ENCODE measurements at regions not wholly inside any gene's neighbourhood (a gene's known extent, or its start where the extent isn't known, plus 50 kb on each side); places are given as distances from the start of the nearest gene placed in this dataset.

DNA sequence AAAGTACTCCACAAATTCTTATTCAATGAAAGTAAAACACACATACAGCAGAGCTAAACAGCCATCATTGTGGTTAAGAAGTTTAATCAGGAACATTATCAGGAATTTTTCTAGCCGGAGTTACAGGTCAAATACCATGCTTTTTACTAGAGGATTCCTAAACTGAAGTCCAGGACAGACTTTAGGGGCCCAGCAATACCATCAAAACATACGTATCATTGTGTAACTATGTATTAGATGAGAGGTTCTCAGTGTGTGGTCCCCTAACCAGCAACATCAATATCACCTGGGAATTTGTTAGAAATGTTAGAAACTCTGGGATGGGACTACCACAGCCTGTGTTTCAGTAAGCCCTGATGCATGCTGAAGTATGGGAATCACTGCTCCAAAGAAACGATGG, 404.2 kb upstream of the IL12A start:
- H3K4me3 ChIP-seq (ENCODE audit: low read depth, low read length) = no peak overlapping the region
- TF ChIP-seq, protein P1, sequence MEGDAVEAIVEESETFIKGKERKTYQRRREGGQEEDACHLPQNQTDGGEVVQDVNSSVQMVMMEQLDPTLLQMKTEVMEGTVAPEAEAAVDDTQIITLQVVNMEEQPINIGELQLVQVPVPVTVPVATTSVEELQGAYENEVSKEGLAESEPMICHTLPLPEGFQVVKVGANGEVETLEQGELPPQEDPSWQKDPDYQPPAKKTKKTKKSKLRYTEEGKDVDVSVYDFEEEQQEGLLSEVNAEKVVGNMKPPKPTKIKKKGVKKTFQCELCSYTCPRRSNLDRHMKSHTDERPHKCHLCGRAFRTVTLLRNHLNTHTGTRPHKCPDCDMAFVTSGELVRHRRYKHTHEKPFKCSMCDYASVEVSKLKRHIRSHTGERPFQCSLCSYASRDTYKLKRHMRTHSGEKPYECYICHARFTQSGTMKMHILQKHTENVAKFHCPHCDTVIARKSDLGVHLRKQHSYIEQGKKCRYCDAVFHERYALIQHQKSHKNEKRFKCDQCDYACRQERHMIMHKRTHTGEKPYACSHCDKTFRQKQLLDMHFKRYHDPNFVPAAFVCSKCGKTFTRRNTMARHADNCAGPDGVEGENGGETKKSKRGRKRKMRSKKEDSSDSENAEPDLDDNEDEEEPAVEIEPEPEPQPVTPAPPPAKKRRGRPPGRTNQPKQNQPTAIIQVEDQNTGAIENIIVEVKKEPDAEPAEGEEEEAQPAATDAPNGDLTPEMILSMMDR (IDR thresholded peaks at IDR 0.05; ENCODE audit: low read depth, low read length) = no peak

DNA sequence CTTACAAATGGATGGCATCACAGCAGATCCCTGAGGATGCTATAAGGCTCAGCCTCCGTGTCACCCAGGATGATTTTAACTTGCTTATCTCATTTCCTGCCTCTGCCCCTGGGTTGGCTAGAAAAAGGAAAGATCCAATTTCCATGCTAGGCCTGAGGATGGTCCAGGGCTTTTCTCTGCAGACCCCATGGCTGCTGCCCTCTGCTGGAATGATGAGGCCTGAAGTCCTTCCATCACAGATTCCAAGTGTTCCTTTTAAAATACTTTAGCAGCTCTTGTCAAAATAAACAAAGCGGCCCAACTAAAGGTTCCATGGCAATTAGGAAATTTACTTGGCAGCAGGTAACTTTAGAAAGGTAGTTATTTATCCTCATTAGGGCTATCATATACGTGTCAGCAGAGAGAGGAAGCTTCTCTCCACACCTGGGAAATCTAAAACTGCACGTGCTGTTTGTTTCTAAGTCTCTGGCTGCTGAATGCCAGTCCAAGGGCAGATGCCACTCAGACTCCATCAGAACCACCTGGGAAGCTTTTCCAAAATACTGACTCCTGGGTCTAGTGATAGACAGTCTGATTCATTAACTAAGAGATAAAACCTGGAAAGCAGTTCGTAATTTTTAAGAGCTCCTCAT, 401.9 kb upstream of the IL12A start:
- TF ChIP-seq, protein P1 (IDR thresholded peaks at IDR 0.05; ENCODE audit: low read depth, low read length) = peak; percentile 65
- H3K4me3 ChIP-seq (ENCODE audit: low read depth, low read length) = no peak overlapping the region

DNA sequence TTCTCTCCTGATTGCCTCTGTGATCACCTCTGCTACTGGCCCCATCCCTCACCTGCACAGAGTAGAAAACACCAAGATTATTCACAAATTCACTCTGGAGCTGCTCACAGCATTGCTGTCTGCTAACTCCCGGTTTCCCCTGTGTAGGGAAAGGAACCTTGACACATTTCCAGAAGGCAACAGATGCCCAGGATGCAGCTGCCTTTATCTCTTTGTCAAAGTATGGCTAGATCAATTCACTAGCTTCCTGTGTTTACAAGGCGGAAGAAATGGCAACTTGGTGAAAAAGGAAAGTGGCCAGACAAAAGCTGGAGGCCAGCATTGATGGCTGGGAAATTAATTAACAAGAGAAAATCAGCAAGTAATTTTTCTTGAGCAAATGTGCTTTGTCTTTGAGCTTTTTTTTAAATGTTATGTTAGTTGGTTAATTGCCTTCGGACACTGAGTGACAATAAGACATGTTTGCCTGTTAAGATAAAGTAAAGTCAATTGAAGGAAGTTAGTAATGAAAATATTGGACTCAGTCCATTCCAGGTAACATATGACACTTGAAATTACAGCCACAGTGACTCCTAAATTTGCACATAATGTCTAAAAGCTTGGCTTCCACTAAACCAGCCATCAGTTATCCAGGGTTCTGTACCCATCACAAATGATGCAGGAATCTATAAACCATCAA, 394.6 kb upstream of the IL12A start:
- TF ChIP-seq, protein P1 (IDR thresholded peaks at IDR 0.05; ENCODE audit: low read depth, low read length) = no peak

DNA sequence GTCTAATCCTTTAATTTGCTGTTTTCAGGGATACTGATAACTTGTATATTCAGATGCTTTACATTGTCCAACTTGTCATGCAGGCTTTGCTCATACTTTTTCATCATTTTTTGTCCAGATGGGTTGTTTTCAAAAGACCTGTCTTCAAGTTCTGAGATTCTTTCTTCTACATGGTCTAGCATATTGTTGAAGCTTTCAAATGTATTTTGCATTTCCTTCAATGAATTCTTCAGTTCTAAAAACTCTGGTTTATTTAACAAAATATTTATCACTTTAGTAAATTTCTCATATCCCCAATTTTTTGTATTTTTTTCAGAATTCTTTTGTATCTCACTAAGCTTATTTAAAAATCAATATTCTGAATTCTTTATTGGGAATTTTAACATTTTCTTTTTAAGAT, 388.3 kb upstream of the IL12A start:
- TF ChIP-seq, protein P1 (IDR thresholded peaks at IDR 0.05; ENCODE audit: low read depth, low read length) = no peak
- no peak overlapping the region for H3K4me3 ChIP-seq (ENCODE audit: low read depth, low read length)

More for the DNA sequence above, 394.6 kb upstream of the IL12A start:
- no peak overlapping the region for H3K4me3 ChIP-seq (ENCODE audit: low read depth, low read length)

DNA sequence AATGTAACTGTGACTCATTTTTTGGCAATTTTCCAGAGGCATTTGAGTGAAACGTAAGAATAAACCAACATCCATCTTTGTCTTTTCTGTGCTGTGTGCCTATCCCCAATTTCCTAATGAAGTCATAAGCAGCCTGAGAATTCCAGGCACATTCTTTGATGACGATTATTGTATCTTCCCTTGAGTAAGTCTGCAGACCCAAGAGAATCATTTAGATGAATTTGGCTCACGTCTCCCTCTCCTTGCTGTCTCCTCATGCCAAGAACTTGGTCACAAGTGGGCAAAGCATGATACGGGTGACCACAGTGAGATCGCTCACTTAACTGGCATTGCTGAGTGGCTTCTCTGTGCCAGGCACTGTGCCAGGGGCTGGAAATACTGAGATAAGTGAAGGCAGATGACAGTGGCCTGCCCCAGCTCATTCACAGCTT, 384.5 kb upstream of the IL12A start:
- TF ChIP-seq, protein P1 (IDR thresholded peaks at IDR 0.05; ENCODE audit: low read depth, low read length) = no peak
- H3K4me3 ChIP-seq (ENCODE audit: low read depth, low read length) = no peak overlapping the region

DNA sequence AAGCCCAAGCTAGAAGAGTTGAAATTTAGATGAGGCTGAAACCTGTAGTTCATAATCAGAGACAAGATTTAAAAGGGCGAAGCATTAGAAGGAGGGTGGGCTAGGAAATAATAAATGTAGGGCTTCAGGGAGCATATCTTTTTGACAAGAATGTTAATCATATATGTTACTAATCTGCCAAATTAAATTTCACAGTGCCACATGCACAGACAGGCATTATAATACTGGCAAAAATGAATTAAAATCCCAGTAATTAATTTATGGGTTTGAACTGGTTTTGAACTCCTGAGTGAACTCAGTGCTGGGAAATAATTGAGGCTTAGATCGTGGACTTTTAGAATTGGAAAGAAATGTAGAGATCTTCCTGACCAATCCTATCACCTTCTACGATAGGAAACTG, 383.5 kb upstream of the IL12A start:
- TF ChIP-seq, protein P1 (IDR thresholded peaks at IDR 0.05; ENCODE audit: low read depth, low read length) = no peak
- H3K4me3 ChIP-seq (ENCODE audit: low read depth, low read length) = no peak overlapping the region

DNA sequence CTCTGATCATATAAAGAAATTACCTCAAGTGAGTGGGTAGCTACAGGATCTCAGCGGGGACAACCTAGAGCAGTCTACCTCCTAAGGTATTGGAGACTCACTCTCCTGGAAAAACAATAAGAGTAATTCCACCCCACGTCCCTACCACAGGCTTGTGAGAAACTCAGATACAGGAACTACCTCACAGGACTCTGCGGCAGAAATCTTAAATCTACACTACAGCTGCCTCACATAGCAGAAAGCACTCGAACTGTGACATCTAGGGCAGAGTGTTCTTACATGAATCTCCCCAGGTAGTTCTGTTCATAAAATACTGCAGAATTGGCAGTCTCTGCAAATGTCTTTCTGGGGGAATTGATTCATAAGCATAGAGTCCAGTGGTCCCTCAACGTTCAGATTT, 382.9 kb upstream of the IL12A start:
- TF ChIP-seq, protein P1 (IDR thresholded peaks at IDR 0.05; ENCODE audit: low read depth, low read length) = no peak

More for the DNA sequence above, 382.9 kb upstream of the IL12A start:
- no peak overlapping the region for H3K4me3 ChIP-seq (ENCODE audit: low read depth, low read length)

Data from WI38 (cell line).